Urinary bladder (tissue), 3 donors: ENCODE measurements at regions not wholly inside any gene's neighbourhood (a gene's known extent, or its start where the extent isn't known, plus 50 kb on each side); places are given as distances from the start of the nearest gene placed in this dataset.

Experiments used
- DNase-seq: peaks from one replicate; pipeline ENCODE4 v3.0.0-alpha.2; 2015; ENCODE audit errors: extremely low spot score
- H3K27ac ChIP-seq: one replicate; pipeline ENCODE4 v1.5.1; 2013; ENCODE audit warnings: low read depth, mild to moderate bottlenecking, moderate library complexity
- H3K36me3 ChIP-seq: one replicate; pipeline ENCODE4 v1.6.1; 2013; ENCODE audit warnings: mild to moderate bottlenecking, moderate library complexity; ENCODE audit not compliant: insufficient read depth
- H3K4me1 ChIP-seq: one replicate; pipeline ENCODE4 v1.6.1; 2013; ENCODE audit warnings: mild to moderate bottlenecking, moderate library complexity; ENCODE audit not compliant: insufficient read depth
- H3K4me3 ChIP-seq: one replicate; pipeline ENCODE4 v1.5.1; 2013; ENCODE audit warnings: low read depth, low read length
- WGBS: extraction: QIAGEN DNeasy Blood & Tissue Kit; methylation state at CpG from one replicate; pipeline ENCODE4 v1.1.7; 2013; 5-methylcytosine and 5-hydroxymethylcytosine counted together
- donor health status: healthy with polysubstance abuse.
- donor health status: healthy.

GRCh38 chr15:93617443-93617842, 528.4 kb upstream of the RGMA start:
- DNase-seq = no peak
- no peaks in the 10 kb centered on the region for H3K4me1 ChIP-seq

DNA sequence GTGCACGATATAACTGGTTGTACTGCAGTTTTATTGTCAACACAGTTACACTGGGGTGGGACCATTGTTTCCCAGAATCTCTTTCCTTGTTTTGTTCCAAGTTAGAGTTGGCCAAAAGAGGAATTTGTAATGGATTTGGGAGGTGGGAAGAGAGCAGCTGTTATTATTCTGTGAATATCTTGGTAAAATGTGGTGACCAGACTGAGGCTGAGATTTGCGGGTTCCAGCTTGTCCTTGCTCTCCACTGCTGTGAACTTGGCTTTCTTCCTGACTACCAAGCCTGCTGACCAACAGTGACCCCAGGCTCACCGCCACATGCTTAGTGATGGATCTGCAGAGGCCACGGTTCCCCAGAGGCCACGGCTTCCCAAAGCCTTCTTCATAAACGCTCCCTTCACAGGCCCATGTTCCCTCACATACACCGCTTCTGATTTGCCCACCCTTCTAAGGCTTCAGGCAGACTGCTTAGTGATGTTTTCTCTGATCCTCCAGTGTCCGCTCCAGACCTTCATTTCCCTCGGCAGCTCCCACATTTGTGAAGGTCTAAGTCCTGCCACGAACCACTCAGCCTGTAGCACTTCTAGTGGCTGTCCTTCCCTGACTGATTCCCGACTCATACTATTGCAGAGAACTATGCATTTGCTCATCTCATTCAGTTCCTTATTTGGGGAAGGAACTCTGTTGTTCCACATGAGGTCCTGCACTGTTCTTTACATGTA, 525.5 kb upstream of the RGMA start:
- 83% methylated on average over 11 of the region's 11 CpGs for WGBS
- Histone ChIP-seq H3K27ac (no peak overlapping the region), H3K4me1 (no peaks in the 10 kb centered on the region), H3K36me3 (no peaks in the 10 kb centered on the region), H3K4me3 (no peak overlapping the region)
- DNase-seq = no peak

More at GRCh38 chr15:93617443-93617842, 528.4 kb upstream of the RGMA start:
- H3K27ac ChIP-seq = no peak overlapping the region
- no peaks in the 10 kb centered on the region for H3K36me3 ChIP-seq
- H3K4me3 ChIP-seq = no peak overlapping the region

DNA sequence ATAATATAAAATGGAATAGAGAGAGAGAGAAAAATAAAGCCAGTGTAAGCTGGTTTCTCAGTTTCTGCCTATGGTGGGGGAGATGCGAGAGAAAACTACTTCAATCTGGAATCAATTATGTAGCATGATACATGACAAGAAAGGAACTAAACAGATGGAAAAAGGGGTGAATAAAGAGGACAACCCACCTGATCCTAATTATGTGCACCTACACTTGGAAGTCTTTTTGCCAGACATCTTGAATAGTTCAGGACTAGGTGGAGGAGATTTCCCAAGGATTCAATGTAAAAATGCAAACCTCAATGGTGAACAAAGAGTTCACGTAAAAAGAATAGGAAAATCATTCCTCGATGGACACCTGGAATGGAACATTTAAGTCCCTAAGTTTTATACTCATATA, 524.4 kb upstream of the RGMA start:
- Histone ChIP-seq H3K4me3 (no peak overlapping the region), H3K36me3 (no peaks in the 10 kb centered on the region), H3K27ac (no peak overlapping the region), H3K4me1 (no peaks in the 10 kb centered on the region)
- 92% methylated on average over 3 of the region's 3 CpGs for WGBS
- DNase-seq = no peak

DNA sequence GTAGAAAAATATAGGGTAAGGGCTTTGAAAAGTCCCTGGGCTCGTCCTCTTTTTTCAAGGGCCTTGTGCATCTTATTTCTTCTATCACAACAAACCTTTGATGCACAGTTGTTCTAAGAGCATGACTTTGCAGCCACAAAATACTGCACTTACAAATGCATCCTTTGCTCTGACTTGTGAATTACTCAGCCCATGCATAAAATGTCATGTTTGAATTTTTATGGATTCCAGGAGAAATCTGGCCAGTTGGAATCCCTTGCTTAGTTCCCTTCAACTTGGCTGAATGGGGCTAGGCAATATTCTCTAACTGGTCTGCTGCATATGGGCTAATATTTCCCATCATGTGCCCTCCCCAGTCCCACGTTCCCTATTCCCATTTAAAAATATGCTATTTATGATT, 523.9 kb upstream of the RGMA start:
- Histone ChIP-seq H3K27ac (no peak overlapping the region), H3K4me1 (no peaks in the 10 kb centered on the region), H3K36me3 (no peaks in the 10 kb centered on the region), H3K4me3 (no peak overlapping the region)
- no peak for DNase-seq
- WGBS = 66% methylated on average over 2 of the region's 2 CpGs

- Histone ChIP-seq H3K27ac (no peak overlapping the region), H3K4me3 (no peak overlapping the region), H3K36me3 (no peaks in the 10 kb centered on the region), H3K4me1 (no peaks in the 10 kb centered on the region)
- no peak for DNase-seq
- WGBS = 84% methylated on average over 8 of the region's 8 CpGs
Measured at GRCh38 chr15:93610944-93611343, 521.9 kb upstream of the RGMA start.

GRCh38 chr15:93608643-93609148, 519.7 kb upstream of the RGMA start:
- no peaks in the 10 kb centered on the region for H3K4me1 ChIP-seq
- H3K36me3 ChIP-seq = no peaks in the 10 kb centered on the region
- H3K4me3 ChIP-seq = no peak overlapping the region
- WGBS = 79% methylated on average over 3 of the region's 3 CpGs
- DNase-seq = no peak
- H3K27ac ChIP-seq = no peak overlapping the region

DNA sequence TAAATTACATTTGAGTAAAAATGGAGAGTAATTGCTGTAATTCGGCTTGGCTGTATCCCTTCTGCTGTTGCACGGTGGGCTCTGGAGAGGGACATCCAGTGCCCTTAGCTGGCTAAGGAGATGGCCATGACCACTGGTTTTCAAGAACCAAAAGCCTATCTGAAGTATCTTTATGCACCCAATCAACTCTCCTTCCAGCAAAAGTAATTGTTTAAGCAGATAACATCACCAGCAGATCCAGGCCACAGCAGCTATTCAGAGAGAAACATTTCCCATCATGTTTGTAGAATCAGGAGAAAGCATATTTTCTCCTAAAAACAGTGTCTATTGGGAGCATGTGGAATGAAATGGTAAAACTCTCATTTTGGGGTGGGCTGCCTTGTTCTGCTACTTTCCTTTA, 514.5 kb upstream of the RGMA start:
- Histone ChIP-seq H3K36me3 (no peaks in the 10 kb centered on the region), H3K27ac (no peak overlapping the region), H3K4me1 (no peaks in the 10 kb centered on the region), H3K4me3 (no peak overlapping the region)
- WGBS = 84% methylated on average over 2 of the region's 2 CpGs
- no peak for DNase-seq

DNA sequence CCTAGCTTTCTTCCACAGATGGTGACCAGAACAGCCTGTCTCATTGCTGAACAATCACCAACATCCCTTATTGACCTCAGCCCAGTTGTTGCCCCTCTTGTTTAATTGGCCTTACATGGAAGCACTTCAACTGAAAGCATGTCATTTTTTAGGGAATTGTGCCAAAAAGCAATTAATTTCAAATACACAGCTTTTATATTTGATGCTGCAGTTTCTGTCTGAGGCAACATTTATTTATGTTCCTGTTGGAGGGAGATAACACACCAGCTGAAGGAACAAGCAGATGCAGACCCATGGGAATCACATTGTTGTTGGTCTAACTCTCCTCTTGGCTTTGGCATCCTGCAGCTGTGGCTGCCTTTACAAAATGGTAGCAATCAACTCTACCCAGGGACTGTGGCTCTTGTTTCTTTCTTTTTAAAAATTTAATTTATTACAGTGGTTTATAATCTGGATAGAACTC, 498.1 kb upstream of the RGMA start:
- DNase-seq = no peak
- Histone ChIP-seq H3K4me1 (no peaks in the 10 kb centered on the region), H3K4me3 (no peak overlapping the region), H3K36me3 (no peaks in the 10 kb centered on the region), H3K27ac (no peak overlapping the region)

GRCh38 chr15:93585012-93585411, 496.0 kb upstream of the RGMA start:
- WGBS = 64% methylated on average over 2 of the region's 2 CpGs
- Histone ChIP-seq H3K36me3 (no peaks in the 10 kb centered on the region), H3K4me3 (no peak overlapping the region), H3K27ac (no peak overlapping the region), H3K4me1 (no peaks in the 10 kb centered on the region)
- DNase-seq = no peak

- peak; percentile 70 for DNase-seq
- Histone ChIP-seq H3K4me1 (no peaks in the 10 kb centered on the region), H3K4me3 (no peak overlapping the region), H3K36me3 (no peaks in the 10 kb centered on the region), H3K27ac (no peak overlapping the region)
- 31% methylated on average over 4 of the region's 4 CpGs for WGBS
Measured at GRCh38 chr15:93583968-93584367, 495.0 kb upstream of the RGMA start.

DNA sequence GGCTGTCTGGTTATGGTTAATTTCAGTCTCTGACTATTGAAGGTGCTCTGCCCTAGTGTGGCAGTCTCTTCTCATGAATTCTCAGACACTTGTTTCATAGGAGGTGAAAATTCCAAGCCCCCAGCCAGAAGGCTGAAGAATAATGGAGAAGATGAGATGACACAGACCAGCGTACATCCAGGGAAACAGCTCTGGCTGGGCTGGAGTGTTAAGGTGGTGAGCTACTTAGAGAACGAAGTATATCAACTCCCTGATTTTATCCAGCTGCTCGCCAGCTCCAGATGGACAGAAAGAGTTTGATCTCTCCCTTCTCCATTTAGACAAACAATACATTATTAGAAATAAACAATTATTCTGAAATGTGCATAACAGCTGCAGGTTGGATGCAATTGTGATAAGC, 494.5 kb upstream of the RGMA start:
- H3K27ac ChIP-seq = no peak overlapping the region
- DNase-seq = no peak
- WGBS = 17% methylated on average over 3 of the region's 3 CpGs
- no peaks in the 10 kb centered on the region for H3K4me1 ChIP-seq
- no peak overlapping the region for H3K4me3 ChIP-seq
- no peaks in the 10 kb centered on the region for H3K36me3 ChIP-seq

DNA sequence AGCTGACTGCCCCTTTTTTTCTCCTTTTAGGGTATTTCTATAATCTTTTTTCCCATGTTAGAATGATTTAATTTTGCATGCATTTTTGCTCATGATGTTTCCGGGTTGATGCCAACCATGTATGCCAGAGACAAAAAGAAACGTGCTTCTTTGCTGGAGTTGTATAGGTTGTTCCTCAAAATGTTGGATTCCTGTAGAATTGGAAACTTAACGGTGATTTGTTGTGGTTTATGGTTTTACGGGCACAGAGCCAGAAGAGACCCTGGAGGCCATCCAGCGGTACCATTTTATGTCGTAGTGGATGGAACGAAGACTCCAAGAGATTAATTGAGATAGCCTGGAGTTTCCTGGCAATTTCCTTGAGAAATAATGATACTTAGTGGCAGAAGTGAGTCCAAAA, 481.5 kb upstream of the RGMA start:
- no peaks in the 10 kb centered on the region for H3K4me1 ChIP-seq
- 70% methylated on average over 7 of the region's 7 CpGs for WGBS
- no peak overlapping the region for H3K4me3 ChIP-seq
- no peak for DNase-seq
- H3K36me3 ChIP-seq = no peaks in the 10 kb centered on the region
- no peak overlapping the region for H3K27ac ChIP-seq

DNA sequence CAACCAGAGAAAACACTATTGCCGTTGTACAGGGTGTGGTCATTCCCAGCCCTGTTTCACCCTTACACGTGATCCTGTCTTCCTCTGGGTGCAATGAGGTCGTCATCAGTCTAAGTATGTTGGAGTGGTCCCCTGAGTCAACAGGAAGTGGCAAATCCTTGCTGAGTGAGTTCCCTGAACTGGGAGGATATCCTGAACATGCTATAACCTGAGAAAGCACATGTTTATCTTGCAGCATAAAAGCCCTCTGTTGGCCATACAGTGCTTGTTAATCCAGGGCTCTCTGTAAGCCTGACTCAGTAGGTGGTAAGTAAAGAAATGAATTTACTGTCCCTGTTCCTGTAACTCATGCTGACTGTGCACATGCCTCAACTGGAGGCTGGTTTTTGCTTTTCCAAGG, 477.8 kb upstream of the RGMA start:
- Histone ChIP-seq H3K4me3 (no peak overlapping the region), H3K27ac (no peak overlapping the region), H3K36me3 (no peaks in the 10 kb centered on the region), H3K4me1 (no peaks in the 10 kb centered on the region)
- WGBS = 56% methylated on average over 3 of the region's 3 CpGs
- DNase-seq = no peak

GRCh38 chr15:93565201-93565600, 476.2 kb upstream of the RGMA start:
- Histone ChIP-seq H3K36me3 (no peaks in the 10 kb centered on the region), H3K4me3 (no peak overlapping the region), H3K4me1 (no peaks in the 10 kb centered on the region), H3K27ac (no peak overlapping the region)
- 67% methylated on average over 4 of the region's 4 CpGs for WGBS
- no peak for DNase-seq

DNA sequence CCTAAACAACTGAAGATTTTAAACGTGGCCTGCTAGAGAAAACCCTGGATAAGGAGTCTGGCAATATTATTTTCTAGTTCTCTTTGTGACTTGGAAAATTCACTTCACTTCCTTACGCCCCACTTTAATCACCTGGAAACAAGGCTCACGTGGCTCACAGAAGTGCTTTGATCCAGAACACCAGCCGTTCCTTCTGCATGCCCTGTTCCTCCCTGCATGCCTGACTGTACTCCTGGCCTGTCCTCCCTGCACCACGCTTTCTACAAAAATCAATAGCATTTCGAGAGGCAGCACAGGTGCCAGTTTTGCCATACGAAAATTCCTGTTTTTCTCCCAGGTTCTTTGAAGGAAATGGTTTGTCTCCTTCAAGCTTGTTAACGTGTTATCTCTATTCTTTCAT, 474.2 kb upstream of the RGMA start:
- H3K4me1 ChIP-seq = no peaks in the 10 kb centered on the region
- no peak for DNase-seq
- WGBS = 80% methylated on average over 8 of the region's 8 CpGs
- no peaks in the 10 kb centered on the region for H3K36me3 ChIP-seq
- no peak overlapping the region for H3K4me3 ChIP-seq
- H3K27ac ChIP-seq = no peak overlapping the region
